Suppressor macrophage treated with lipopolysaccharide for 4 hours (primary cell): ENCODE measurements at regions not wholly inside any gene's neighbourhood (a gene's known extent, or its start where the extent isn't known, plus 50 kb on each side); places are given as distances from the start of the nearest gene placed in this dataset.

Experiments used
- DNase-seq: peaks from one replicate; pipeline ENCODE4 v3.0.0-alpha.2; 2020

DNA sequence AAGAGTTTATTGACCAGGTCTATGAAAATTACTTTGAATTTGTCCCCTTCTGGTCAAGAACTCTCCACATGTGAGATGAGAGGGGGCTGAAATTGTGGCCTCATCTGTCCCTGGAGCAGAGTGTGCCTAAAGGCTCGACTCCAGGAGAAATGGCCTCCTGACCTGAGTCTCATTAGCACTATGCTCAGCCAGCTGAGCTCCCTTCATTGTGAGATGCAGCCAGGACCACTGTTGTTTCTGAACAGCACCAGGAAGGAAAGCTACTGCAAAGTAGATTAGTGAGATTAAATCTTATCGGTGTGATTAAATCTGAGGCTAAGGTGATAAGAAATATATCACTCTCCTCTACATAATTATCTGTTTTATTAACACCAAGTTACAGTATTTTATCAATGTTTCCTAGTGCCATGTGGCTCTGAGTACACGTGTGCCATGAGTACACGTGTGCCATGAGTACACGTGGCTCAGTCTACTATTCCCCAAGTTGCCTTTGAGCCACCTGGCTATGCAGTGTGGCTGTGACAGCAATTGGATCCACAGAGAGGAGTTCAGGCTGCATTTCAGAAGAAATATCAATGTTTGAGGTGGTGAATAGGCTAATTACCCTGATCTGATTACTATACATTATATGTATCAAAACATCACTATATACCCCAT is 126.9 kb downstream of the IPMK start:
- no peak for DNase-seq

DNA sequence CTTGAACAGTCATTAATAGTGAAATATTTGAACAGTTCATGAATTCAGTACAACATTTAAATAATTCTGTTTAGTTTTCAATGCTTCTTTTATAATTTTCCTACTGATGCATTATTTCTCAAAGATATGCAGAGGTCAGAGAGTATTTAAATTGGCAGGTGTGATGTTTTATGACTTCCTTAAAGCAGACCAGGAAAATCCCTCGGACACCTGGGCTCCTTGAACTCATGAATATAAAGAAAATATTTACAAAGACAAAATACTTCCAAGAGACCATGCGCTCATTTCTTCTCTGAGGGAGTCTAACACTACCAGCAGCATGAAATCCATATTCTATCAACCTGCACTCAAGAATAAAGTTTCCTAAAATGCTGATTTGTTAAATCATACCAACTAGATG is 127.6 kb downstream of the IPMK start:
- no peak for DNase-seq

- DNase-seq, result no peak
These were observed 129.9 kb downstream of the IPMK start for GRCh38 chr10:58137813-58138212.

DNA sequence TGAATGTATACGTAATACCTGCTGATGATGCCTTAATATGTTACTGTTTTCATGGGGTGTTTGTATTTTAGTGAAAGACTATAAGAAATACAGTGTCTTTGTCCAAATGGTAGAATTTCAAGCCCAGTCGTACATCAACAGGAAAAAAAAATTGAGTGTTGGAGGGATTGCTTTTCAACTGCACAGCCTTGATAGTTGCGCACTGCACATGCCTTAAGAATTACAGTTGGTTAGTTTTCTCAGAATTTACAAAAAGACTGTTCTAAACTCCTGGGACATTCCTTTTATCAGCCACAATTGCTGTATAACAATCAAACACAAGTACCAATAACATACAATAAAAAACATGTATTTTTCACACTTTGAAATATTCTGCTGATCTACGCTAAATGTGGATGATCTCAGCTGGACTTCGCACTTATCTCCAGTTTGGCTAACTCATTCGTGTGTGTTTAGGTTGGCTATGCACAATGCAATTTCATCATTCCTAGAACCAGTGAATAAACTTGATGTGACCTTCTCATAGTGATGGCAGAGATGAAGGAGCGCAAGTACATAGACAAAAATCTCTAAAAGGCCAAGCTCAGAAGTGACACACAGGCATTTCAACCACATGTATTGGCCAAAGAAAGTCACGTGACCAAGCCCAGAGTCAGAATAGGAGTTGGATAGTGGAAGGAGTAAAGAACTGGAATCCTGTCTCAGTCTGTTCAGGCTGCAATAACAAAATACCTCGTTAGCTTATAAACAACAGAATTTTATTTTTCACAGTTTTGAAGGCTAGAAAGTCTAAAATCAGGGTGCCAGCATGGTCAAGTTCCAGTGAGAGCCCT is 152.3 kb downstream of the IPMK start:
- DNase-seq, result no peak

DNA sequence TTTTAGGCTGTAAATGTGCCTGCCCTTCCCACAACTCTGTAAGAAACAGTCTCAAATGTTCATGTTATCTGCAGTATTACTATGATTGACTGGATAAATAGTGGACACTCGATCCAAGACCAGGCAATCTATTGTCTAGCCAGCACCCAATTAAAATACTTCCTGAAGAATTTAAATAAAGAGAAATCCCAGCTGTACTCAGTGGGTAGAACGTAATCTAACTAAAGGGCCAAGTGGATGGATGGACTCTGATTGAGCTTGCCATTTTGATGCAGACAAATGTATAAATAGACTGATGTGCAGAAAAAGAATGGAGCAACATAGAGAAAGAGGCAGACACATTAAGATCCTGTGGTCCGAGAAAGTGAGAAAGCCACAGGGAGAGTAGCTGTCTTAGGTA is 158.0 kb downstream of the IPMK start:
- DNase-seq, result no peak

DNA sequence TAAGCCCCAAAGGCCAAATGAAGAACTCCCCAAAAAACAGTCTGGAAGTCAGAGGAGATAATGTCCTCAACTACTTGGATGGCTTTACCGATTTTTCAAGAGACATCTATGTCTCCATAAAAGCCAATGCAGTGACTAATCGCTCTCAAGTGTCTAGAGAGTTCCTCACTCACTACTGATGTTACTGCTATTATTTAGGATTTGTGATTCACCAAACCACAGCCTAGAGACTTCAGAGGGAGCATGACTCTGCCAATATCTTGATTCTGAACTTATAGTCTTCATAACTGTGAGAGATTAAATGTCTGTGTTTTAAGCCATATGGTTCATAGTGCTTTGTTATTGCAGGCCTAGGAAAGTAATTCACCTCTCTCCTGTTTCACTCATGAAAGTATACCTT is 160.2 kb downstream of the IPMK start:
- no peak for DNase-seq

DNA sequence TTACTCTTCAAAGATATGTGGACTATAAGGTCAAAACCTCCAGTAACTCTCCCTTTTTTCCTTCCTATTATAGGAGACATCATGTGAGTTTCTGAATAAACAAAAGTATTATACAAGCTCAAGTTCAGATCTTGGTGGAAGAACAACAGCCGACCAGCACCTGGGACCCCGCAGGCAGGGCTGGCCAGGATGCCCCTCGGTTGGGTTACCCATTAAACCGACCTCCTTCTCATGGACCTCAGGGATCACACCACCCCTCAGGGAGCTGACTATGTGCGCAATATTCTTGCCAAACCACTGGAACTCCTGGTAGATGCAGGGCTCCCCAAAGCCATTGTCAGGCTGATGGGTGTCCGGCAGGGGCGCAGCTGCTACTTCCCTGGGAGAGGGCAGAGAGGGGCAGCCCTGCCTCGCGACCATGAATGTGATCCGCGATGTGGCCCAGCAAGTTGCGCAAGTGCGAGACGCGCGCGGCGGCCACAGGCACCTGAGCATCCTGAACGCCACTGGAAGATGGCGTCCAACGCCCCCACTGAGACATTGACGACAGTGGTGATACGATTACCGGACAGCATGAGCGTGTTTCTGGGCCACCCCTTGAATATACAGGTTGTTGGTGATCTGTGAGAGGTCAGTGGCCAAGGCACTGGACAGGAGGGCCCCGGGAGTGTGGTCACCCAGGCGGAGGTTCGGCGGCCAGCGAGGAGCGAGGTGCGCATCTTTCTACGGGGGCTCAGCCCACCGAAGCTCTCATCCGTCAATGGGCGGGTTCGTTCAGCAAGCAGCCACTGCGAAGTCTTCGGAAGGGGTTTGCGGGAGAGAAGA is 161.3 kb downstream of the IPMK start:
- no peak for DNase-seq

- DNase-seq, result no peak
These were observed 163.3 kb downstream of the IPMK start for GRCh38 chr10:58104351-58104751.

GRCh38 chr10:58102897-58103296 is 164.8 kb downstream of the IPMK start:
- no peak for DNase-seq

DNA sequence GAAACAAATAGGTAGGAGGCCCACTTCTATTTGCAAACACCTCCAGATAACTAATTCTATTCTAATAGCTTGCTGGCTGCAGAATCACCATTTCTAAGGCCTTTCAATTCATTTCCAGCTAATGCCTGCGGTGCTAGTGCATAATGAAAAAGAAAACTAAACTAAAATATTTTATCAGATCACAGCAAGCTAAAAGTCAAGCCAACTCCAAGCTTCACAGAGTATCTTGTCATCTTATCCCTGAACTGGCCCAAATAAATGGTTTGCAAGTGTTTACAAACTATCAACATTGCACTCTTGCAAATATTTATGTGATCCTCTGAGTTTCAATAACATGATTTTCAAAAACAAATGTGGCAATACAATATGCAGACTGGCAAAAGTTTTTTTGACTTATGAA is 166.0 kb downstream of the IPMK start:
- no peak for DNase-seq

DNA sequence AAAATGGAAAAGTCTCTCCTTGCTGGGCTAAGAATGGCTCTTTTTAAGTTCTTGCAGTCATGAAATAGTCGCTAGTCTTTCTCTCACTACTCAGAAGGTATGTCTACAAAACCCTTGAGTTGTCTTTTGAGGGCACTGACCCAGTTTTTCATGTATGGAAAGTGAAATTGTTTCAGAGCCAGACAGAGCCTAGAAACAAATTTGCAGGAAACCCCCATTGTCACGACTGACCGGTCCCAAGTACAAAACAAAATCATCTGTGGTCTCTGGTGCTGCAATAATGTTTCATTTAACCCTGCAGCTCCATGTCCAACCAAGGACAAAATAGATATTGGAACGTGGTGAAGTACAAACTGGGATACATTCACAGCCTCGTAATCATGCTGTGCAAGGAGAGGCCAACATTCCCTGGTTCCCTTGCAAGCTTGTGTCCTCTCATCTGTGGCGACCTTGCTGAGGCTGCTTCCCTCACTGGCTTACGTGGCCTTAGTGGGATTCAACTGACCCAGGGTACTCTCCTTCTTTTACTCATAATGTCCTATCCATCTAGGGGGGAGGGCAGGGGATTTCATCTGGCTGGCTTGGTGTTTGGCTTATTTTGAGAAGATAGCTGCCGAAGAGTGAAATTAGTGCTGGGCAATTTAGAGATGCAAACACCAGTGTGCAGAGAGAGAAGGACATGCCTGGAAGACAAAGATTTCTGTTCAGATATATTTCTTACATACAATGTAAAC is 172.5 kb downstream of the IPMK start:
- no peak for DNase-seq

DNA sequence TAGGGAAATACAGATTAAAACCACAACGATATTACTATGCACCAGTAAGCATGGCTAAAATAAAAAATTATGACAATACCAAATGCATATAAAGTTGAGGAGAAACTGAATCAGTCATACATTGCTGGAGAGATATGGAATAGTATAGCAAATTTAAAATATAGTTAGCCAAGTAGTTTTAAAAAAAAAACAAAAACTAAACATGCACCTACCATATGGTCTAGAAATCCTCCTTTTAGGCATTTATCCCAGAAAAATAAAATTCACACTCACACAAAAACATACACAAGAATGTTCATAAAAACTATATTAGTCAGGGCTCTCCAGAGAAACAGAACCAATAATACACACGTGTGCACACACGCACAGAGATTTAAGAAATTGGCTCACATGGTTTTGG is 175.8 kb downstream of the IPMK start:
- DNase-seq, result no peak

DNA sequence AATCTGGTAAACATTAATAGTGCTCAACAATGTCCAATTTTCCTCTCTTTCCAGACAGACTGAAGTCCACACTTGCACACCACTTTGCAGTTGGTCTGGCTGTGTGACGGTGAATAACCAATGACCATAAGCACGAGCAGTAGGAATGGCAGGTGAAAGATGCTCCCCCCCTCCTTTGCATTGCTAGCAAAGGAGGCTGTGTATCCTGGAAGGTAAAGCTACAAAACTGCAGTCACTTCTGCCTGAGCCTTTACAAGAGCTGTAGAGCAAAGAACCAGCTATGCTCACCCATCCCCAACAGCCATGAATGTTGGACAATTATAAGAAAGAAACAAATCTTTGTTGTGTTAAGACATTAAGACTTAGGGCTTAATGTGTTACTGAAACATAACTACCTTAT is 178.0 kb downstream of the IPMK start:
- no peak for DNase-seq

DNA sequence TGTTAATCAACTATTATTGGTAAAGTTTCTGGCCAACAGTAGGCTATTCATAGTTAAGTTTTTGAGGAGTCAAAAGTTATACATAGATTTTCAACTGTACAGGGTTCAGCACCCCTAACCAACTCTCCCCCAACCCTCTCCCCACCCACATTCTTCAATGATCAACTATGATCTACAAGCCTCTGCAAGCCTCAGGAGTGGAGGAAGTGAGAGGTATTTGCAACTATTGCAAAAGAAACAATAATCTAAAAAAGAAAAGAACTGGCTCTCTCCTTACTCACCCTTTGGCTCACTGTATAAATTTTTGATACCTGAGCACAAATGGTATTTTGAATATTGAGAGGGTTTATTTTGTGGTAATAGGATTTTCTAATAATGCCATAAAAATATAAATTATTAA is 179.8 kb downstream of the IPMK start:
- DNase-seq, result no peak

DNA sequence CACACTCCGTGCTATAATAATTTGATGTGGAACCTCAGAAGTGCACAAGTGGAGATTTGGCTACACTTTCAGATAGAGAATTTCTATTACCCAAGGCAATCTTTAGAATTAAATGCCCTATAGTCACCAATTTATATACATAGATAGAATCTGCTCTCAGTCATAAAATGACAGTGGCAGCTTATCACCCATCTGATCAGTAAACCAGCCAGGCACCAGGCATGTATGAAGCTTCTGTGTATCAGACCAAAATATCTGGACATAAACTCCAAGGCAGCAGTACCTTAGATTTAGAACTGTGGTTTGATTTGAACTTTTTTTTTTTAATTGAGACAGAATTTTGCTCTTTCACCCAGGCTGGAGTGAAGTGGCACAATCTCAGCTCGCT is 180.9 kb downstream of the IPMK start:
- DNase-seq, result no peak

GRCh38 chr10:58086144-58086762 is 181.4 kb downstream of the IPMK start:
- no peak for DNase-seq

DNA sequence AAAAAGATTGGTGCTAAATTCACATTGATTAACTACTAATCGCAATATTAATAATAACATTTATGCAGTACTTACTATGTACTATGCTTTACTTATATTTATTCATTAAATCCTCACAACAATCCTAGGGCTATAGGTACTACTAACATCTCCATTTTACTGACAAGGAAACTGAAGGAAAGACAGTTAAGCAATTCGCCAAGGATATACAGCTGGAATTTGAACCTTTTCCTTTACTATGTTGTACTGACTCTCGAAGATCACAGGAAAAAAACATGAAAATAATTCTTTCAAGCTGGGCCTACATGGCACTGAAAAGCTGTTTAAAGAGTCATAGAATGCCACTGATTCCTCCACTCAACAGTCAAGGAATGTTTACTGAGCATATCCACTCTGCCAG is 185.4 kb downstream of the IPMK start:
- no peak for DNase-seq

GRCh38 chr10:58081353-58081752 is 186.3 kb downstream of the IPMK start:
- DNase-seq, result no peak

GRCh38 chr10:58079461-58079860 is 188.2 kb downstream of the IPMK start:
- DNase-seq, result no peak

DNA sequence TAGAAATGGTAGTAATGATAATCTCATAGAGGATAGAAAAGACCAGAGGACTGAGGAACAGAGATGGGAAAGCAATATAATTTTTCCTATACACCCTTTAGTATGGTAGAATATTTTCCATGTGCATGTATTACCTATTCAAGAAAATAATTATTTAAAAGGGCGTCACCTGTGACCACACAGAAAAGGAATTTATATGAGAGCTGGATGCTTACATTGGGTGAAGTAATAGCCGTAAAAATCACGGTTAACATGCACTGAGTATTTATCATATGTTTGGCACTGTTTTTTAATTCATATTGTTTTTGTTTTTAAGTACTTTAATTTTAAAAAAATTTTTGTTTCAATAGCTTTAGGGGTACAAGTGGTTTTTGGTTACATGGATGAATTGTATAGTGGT is 195.1 kb downstream of the IPMK start:
- no peak for DNase-seq

GRCh38 chr10:58070956-58071355 is 196.7 kb downstream of the IPMK start:
- DNase-seq, result no peak

GRCh38 chr10:58068809-58069208 is 198.9 kb downstream of the IPMK start:
- no peak for DNase-seq

DNA sequence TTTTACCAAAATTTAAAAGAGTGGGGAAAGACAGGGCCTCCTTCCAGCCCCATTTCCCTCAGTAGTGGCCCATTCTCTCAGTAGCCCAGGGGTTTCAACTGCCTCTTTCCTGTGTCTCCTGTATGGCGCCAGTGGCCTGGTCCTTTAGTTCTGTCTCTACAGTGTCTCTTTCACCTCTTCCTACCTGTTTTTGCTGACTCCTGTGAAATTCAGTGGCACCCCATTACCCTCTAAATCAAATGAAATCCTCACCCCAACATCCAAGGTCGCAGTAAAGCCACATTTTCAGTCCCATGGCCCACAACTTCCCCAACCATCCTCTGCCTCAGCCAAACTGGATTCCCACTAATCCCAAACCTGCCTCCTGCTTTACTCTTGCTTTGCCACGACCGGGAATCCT is 200.7 kb downstream of the IPMK start:
- no peak for DNase-seq
